Keratinocyte (primary cell): ENCODE measurements at regions not wholly inside any gene's neighbourhood (a gene's known extent, or its start where the extent isn't known, plus 50 kb on each side); places are given as distances from the start of the nearest gene placed in this dataset.

Experiments
- EZH2 ChIP-seq: IDR thresholded peaks from one replicate; pipeline ENCODE4 v1.6.1; 2012; ENCODE audit warnings: inconsistent platforms, mild to moderate bottlenecking, low read length, moderate library complexity
- TF ChIP-seq, protein P1 (sequence below), 3 experiments: IDR thresholded peaks in 1 of 3; conservative IDR thresholded peaks in 1 of 3; optimal IDR thresholded peaks in 1 of 3; 2 replicates in 2 of 3; 3 replicates in 1 of 3; pipeline versions ENCODE3 to v1.5.1; 2011; ENCODE audit warnings: low read length in 3 of 3, mild to moderate bottlenecking in 3 of 3, moderate library complexity in 2 of 3, control low read depth in 1 of 3, inconsistent platforms in 1 of 3; ENCODE audit not compliant: insufficient read depth in 2 of 3; ENCODE audit errors: extremely low read depth in 1 of 3

DNA sequence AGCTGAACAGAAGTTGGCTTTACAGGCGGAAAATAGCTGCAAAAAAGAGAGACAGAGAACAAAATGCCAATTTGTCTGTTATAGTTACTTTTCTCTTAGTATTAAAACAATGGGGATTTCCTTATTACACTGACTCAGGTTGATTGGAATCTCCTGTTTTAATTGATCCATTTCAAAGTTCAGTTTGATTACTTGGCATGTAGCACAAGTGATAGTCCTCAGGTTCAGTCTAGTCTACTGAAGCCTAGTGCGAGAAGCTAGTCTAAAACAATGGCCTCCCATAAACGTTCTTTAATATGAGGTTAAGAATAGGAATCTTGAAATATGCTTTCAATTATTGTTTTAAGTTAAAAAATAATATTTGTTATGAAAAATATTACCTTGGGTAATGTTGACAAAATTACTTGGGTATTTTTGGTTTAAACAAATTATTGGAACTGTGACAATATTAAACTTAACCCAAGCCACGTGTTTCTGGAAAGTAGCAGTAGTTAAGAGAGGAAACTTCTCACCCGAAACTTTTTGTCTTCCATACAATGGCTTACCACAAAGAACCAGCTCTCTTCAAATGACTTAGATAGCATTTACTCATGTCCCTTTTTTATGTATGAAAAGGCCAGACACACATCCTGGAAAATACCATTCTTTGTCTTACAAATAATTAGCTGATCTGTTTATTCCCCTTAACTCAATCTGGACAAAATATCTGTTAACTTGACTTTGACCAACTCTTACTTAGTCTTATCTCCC, 1326.2 kb upstream of the TMEFF2 start:
- TF ChIP-seq, protein P1, sequence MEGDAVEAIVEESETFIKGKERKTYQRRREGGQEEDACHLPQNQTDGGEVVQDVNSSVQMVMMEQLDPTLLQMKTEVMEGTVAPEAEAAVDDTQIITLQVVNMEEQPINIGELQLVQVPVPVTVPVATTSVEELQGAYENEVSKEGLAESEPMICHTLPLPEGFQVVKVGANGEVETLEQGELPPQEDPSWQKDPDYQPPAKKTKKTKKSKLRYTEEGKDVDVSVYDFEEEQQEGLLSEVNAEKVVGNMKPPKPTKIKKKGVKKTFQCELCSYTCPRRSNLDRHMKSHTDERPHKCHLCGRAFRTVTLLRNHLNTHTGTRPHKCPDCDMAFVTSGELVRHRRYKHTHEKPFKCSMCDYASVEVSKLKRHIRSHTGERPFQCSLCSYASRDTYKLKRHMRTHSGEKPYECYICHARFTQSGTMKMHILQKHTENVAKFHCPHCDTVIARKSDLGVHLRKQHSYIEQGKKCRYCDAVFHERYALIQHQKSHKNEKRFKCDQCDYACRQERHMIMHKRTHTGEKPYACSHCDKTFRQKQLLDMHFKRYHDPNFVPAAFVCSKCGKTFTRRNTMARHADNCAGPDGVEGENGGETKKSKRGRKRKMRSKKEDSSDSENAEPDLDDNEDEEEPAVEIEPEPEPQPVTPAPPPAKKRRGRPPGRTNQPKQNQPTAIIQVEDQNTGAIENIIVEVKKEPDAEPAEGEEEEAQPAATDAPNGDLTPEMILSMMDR (optimal IDR thresholded peaks at IDR 0.05 in 1 of 3, IDR thresholded peaks at IDR 0.05 in 1 of 3, conservative IDR thresholded peaks at IDR 0.05 in 1 of 3; ENCODE audit: extremely low read depth in 1 of 3, insufficient read depth in 2 of 3, low read length in 3 of 3): no peak
- no peak for TF ChIP-seq EZH2
